Gastrocnemius medialis (tissue), 4 donors: ENCODE measurements at regions not wholly inside any gene's neighbourhood (a gene's known extent, or its start where the extent isn't known, plus 50 kb on each side); places are given as distances from the start of the nearest gene placed in this dataset.

Experiments
- ATAC-seq, 2 donors: fragments of 150-250 bp; one replicate each; pipeline ENCODE4 v1.9.1; 2016
- DNase-seq, 2 donors: peaks; one replicate each; pipeline ENCODE4 v3.0.0-alpha.2; 2019
- H3K27ac ChIP-seq, 4 donors: fragments of 200-600 bp; sonication (generic); 1 replicate in 1 of 4; 2 replicates in 3 of 4; pipeline ENCODE4 v1.5.1; 2016 to 2018; ENCODE audit warnings: mild to moderate bottlenecking in 2 of 4, moderate library complexity in 1 of 4
- H3K27me3 ChIP-seq, 3 donors: fragments of 200-600 bp; sonication (generic) in 2 of 3; 1 replicate in 1 of 3; 2 replicates in 2 of 3; pipeline versions ENCODE4 v1.5.1 to v1.6.0; 2016 to 2019; ENCODE audit warnings: mild to moderate bottlenecking in 1 of 3, moderate library complexity in 1 of 3
- H3K36me3 ChIP-seq, 2 donors: fragments of 200-600 bp; sonication (generic) in 1 of 2; one replicate each; pipeline ENCODE4 v1.5.1; 2017 to 2018
- H3K4me1 ChIP-seq, 2 donors: fragments of 200-600 bp; sonication (generic) in 1 of 2; one replicate each; pipeline ENCODE4 v1.5.1; 2016 to 2017; ENCODE audit warnings: mild to moderate bottlenecking in 2 of 2
- H3K4me3 ChIP-seq, 4 donors: fragments of 200-600 bp; sonication (generic) in 3 of 4; 1 replicate in 1 of 4; 2 replicates in 3 of 4; pipeline ENCODE4 v1.5.1; 2016 to 2019; ENCODE audit warnings: mild to moderate bottlenecking in 2 of 4
- H3K9me3 ChIP-seq, 3 donors: fragments of 200-600 bp; sonication (generic) in 2 of 3; 1 replicate in 1 of 3; 2 replicates in 2 of 3; pipeline ENCODE4 v1.5.1; 2016 to 2019
- POLR2A ChIP-seq, 2 donors: fragments of 450-650 bp; IDR thresholded peaks; one replicate each; pipeline ENCODE4 v1.6.1; 2017; ENCODE audit warnings: antibody characterized with exemption in 2 of 2, mild to moderate bottlenecking in 2 of 2, moderate library complexity in 2 of 2
- in situ Hi-C, 4 donors: fragments of 200-750 bp; cut with MboI; loops; one replicate each; pipeline versions ENCODE4 v1.15.0 to v1.8.0; 2017; ENCODE audit warnings: low sequenced_read_pairs in 4 of 4
- intact Hi-C: fragments of 100-400 bp; cut with DNase I; formaldehyde crosslinking; loops from one replicate; pipeline ENCODE4 v1.15.1; 2023; ENCODE audit warnings: low total_unique reads
- TF ChIP-seq, protein P1 (sequence below), 5 experiments: fragments of 450-650 bp in 3 of 5; fragments of 200-600 bp in 2 of 5; sonication (generic) in 2 of 5; IDR thresholded peaks in 4 of 5; conservative IDR thresholded peaks in 1 of 5; 1 replicate in 4 of 5; 2 replicates in 1 of 5; pipeline ENCODE4 v1.5.1; 2016 to 2019; ENCODE audit warnings: antibody characterized with exemption in 5 of 5, mild to moderate bottlenecking in 3 of 5, moderate library complexity in 3 of 5

DNA sequence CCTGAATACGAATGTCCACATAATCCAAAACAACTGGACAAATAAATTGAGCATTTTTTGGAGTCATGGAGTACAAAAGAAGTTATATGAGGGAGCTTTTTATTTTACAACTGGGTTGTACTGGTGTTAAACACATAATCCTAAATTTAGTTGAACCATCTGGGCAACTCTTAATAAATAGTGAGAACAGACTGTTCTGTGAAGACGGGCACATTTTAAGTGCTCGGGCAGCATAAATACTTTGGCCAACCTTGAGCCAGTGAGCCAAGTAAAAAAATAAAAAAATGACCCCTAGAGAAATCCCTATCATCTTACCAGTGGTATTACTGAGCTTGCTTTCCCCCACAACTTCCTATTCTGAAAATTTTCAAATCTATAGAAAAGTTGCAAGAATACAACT lies 50.9 kb upstream of the PSME4 start:
- H3K27ac ChIP-seq, result peak overlapping the region in 2 of 4 donors; percentile 49 to 60
- H3K4me3 ChIP-seq, result no peak overlapping the region
- in situ Hi-C loops, result no loop called here
- H3K27me3 ChIP-seq, result no peaks in the 10 kb centered on the region
- H3K9me3 ChIP-seq, result no peaks in the 10 kb centered on the region
- peaks cover 8% of the 10 kb centered on the region in 2 donors for H3K4me1 ChIP-seq
- TF ChIP-seq, protein P1, sequence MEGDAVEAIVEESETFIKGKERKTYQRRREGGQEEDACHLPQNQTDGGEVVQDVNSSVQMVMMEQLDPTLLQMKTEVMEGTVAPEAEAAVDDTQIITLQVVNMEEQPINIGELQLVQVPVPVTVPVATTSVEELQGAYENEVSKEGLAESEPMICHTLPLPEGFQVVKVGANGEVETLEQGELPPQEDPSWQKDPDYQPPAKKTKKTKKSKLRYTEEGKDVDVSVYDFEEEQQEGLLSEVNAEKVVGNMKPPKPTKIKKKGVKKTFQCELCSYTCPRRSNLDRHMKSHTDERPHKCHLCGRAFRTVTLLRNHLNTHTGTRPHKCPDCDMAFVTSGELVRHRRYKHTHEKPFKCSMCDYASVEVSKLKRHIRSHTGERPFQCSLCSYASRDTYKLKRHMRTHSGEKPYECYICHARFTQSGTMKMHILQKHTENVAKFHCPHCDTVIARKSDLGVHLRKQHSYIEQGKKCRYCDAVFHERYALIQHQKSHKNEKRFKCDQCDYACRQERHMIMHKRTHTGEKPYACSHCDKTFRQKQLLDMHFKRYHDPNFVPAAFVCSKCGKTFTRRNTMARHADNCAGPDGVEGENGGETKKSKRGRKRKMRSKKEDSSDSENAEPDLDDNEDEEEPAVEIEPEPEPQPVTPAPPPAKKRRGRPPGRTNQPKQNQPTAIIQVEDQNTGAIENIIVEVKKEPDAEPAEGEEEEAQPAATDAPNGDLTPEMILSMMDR (IDR thresholded peaks at IDR 0.05 in 4 of 5, conservative IDR thresholded peaks at IDR 0.05 in 1 of 5), result no peak
- no peak for TF ChIP-seq POLR2A (IDR thresholded peaks at IDR 0.05)
- H3K36me3 ChIP-seq, result no peaks in the 10 kb centered on the region
- intact Hi-C loops, result no loop called here
- DNase-seq (no peak), ATAC-seq (peak; percentile 80 to 90)

DNA sequence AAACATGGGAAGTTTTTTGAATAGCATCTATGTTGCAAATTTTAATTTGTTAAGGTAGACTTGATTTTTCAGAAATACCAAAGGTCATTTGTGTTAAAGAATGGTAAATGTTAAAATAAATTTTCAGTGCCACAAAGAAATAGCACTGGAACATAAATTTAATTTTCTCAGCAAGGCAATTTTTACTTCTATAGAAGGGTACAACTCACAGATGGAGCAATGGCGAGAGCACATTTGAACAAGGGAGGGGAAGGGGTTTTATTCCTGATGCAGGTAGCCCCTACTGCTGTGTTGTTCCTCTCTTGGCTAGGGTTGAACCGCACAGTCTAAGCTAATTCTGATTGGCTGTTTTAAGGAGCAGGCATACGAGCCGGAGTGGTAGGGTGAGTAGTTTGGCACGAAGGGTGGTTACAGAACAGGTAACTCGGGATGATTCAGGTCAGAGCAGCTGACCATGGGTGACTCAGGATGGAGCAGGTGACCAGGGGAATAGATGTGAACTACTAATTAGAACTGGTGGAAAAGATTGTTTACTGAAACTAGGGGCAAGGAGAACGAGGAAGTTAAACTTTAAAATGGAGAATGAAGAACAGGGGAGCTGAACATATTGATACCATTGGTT lies 50.1 kb upstream of the PSME4 start:
- no peak for TF ChIP-seq POLR2A (IDR thresholded peaks at IDR 0.05)
- TF ChIP-seq, protein P1 (IDR thresholded peaks at IDR 0.05 in 4 of 5, conservative IDR thresholded peaks at IDR 0.05 in 1 of 5), result no peak
- Histone ChIP-seq H3K9me3 (no peaks in the 10 kb centered on the region), H3K27me3 (no peaks in the 10 kb centered on the region), H3K36me3 (no peaks in the 10 kb centered on the region), H3K4me1 (peaks cover 13 to 14% of the 10 kb centered on the region in 2 donors), H3K27ac (peak overlapping the region in 2 of 4 donors; percentile 49 to 60), H3K4me3 (no peak overlapping the region)
- intact Hi-C loops, result no loop called here
- in situ Hi-C loops, result no loop called here
- peak; percentile 30 to 37 for DNase-seq
- peak; percentile 53 to 57 for ATAC-seq
